CD1c-positive myeloid dendritic cell (primary cell): ENCODE measurements at regions not wholly inside any gene's neighbourhood (a gene's known extent, or its start where the extent isn't known, plus 50 kb on each side); places are given as distances from the start of the nearest gene placed in this dataset.

Experiments used
- DNase-seq: peaks from one replicate; pipeline ENCODE4 v3.0.0-alpha.2; 2016; ENCODE audit errors: extremely low spot score

DNA sequence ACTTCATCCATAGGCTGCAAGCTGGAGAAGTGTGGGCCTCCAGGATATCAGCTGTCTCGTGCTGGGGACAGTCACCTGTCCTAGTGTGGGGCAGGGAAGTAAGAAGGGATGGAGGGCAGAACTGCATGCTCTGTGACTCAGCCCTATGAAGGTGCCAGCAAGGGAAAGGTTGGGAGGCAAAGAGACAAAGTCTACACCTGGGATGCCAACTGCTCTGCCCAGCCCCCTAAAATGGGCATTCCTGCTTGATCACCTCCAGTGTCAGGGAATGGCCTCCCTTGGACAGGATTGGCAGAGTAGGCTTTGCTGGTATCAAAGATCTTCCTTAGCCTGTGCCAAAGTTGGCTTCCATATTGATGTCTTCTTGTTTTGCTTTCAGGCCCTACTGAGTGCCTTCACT is 335.0 kb downstream of the BCL11B start:
- no peak for DNase-seq

DNA sequence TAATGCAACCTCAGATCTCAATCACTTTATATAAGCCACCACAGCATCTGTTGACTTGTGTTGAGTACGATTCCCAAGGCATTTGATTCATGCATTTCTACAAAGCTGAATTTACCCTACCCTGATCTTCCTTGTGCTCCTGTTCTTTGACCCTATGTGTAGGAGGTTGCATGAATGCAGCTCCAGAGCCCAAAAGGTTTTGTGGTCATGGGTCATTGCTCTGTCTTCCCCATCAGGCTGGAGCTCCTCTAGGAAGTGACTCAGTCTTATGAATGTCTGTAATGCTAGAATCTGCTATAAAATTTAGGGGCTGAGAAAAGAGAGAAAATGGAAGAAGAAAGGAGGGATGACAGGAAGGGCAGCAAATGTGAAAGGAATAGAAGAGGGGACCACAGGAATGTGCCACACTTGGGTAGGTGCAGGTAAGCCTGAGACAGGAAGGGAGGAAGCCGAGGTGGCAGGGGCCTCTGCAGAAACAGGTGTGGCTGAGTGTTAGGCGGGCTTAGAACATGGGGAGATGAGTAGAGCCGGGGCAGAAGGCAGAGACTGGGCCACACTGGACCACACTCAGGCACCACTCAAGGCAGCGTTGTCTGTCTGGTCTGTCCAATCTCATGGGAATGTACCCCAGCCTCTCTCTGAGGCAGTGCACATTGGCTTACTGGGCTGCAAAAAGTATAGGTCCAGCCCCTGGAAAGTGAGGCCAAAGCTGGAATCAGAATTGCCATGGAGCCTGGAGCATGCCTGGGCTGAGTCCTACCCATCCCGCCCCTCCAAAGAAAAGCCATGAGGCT is 334.1 kb downstream of the BCL11B start:
- DNase-seq, result no peak

DNA sequence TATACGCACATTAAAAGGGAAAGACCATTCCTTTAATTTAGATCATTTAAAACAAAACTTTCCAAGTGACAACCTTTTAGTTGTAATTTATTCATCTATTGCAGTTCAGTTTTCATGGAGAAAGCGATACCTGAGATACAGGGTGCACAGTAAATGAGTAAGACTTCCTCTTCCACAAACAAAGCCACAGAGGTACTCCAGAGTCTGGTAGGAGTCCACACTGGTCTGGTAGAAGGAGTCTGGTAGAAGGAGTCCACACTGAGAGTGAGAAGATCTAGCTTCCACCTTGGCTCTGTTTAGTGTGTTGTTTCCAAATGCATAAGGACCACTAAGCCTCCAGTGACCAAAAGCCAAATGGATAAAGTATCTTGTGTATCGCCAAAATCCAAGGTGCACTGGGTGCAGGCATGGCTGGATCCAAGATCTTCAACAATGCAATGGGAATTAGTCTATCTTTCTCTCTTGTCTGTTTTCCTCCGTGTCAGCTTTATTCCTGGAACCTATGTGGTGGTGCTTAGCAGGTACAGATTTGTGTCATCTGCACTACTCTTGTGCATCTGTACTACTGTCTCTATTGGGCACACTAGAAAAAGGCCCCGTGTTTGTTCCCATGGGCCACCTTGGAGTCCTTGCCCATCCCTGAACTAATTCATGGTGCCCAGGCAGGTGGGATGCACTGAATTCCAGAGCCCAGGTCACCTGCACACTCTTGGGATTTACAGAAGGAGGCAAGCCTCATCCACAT is 331.1 kb downstream of the BCL11B start:
- no peak for DNase-seq

DNA sequence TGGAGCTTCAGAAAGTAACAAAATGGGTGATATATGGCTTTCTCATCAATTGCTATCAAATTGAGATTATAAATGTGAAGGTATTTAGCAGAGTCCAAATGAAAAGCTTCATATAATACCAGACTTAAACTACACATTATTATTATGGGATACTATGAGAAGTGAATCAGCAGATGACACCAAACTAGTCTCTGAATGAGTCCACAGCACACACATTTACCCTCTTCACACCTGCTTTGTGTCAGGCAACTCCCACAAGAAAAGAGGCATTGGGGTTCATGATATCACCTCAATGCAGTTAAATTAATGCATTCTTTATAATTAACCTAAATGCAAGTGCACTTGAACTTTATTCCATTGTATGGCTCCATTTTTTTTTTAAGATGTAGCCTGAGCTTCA is 330.5 kb downstream of the BCL11B start:
- no peak for DNase-seq

DNA sequence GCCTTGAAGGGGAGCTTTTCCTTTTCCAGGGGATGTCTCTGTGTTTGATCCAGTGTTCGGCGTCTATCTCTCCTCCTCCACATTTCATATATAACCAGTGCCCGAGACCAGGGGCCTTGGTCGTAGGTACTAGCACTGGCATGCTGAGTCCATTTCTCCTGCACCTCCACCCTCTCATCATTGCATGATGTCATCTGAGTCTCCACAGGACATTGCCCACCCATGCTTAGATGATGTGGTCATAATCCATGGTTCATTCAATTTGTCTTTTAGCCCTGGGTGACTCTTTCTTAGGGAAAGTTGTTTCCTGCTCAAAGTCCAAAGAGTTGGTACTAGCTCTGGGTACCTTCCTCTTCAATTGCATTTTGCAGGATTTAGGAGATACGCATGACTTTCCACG is 328.1 kb downstream of the BCL11B start:
- DNase-seq, result no peak

DNA sequence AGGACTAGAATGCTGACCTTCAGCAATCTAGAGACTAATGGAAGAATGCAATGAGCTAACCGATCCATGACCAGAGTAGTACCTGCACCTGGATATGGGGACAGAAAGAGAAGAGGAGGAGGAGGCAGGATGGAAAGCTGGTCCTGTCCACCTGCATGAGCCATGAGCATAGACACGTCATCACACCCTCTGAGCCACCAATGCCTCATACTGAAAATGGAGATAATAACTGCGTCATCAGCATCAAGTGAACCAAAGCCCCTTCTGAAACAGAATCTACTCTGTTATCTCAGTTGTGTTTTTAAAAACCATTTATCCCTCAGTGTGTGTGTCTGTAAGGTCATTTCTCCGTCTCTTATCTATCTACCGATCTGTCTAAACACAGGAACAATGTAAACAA is 327.0 kb downstream of the BCL11B start:
- DNase-seq, result no peak

DNA sequence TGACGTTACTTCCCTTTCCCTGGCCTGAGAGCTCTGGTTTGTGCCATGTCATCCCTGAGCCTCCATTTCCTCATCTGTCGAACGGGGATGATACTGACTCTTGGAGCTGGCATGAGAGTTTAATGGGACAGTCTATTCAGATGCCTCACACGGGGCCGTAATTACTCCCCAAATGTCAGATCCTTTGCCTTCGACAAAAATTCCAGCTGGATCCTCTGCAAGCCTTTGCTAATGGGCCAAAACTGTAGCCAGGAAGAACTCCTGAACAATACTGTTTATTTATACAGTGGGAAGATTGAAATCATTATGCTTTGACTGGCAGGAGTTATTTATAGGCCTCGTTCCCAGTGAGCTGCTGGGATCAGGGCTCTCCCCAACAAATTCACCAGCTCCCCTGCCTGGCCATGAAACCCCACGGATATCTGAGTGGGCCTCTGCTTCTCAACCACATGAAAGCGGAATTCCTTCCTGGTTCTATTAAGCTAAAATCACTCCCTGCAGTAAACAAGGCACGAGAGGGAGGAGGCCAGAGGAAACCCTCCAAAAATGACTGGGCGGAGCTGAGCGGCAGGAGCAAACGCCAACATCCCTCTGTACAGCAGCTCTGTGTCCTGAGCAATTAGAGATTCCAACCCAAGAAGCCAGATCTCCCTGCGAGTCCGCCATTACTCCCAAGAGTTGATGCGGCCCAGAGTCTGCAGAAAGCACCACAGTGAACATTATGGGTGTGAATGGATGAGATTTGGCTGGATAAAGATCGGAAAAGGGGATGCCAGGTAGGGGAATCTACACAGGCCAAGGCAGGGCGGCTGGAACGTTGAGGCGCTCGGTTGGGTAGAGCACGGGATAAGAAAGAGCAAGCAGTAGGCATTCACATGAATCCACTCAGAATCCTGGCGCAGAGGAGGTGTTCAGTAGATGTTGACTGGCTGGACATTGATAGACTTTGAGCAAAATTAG is 326.1 kb downstream of the BCL11B start:
- no peak for DNase-seq

DNA sequence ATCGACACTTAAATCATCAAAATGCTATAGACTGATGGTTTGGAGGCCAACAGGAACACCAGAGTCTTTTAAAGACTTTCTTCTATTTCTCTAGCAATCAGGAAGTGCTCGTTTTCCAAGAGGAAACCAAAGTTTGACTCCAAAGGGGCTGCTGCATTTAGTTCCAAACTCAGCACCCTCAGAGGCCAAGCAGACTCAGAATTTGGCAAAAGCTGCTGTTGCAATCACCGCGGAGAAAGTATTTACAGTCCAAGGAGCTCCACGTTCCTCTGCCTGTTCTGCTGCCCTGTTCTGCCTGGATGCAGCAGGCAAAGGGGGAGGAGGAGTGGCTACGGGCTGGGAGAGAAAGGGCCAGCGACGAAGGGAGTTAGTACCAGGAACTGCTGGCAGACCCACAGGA is 325.1 kb downstream of the BCL11B start:
- DNase-seq, result no peak

DNA sequence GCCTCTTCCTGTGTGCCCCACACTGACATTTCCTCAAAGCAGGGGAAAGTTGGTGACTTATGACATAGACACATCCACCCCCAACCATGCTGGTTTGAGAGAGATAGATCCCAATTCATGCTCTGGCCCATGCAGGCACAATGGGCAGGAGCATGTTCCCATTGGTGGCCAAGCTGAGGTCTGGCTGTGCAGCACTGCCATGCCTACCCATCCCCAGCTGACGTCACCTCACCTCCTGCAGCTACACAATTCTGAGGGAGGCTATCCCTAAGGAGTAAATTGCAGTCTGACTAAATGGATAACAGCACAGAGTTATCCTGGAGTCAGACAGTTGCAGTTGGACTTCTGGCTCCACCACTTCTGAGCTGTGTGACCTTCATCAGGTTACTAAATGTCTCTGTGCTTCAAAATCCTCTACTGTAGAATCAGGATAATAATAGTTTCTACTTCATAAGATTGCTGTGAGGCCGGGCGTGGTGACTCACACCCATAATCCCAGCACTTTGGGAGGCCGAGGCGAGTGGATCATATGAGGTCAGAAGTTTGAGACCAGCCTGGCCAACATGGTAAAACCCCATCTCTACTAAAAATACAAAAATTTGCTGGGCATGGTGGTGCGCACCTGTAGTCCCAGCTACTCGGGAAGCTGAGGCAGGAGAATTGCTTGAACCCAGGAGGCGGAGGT is 323.9 kb downstream of the BCL11B start:
- DNase-seq, result no peak

DNA sequence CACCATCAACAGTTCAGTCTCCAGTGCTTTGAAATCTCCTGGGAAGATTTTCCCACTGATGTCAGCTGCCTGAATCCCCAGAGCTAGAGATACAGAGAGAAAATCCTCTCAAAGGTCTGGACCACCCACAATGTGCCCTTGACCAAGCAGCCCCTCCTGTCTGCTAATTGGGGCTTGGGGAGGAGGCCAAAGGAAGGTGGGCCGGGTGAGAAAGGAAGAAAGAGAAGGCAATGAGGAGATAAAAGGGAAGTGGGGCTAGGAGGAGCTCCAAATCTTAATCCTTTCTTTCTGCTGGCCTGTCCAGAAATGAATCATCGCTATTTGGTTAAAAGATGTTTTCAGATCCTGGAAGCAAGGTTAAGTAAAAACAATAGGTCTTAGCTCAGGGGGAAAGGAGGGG is 322.9 kb downstream of the BCL11B start:
- no peak for DNase-seq

DNA sequence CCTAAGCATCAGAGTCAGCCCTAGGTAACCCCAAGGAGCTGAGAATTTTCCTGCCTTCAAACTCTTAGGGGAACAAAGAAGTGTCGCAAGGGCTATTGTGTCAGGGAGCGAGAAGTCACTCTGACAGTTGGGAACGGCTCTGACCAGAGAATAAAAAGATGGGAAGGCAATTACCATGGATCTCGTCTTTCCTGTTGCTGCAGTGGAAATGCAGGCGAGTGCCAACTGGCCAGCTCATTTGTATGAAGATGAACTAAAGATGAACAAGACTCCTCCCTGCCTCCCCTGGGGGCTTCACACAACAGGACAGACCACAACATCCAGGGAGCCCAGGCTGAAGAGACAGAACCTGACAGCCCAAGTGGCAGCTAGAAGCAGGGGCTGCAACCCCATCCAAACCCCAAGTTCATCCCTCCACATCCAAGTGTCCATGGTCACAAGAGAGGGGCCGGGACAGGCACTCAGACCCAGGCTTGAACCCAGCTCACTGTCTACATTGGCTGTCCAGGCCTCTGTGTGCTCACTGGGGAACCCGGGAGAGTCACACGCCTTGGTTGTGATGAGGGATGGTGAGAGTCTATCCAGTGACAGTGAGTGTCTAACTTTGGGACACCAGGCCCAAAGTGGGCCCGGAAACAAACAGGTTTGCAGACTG is 322.4 kb downstream of the BCL11B start:
- DNase-seq, result no peak

DNA sequence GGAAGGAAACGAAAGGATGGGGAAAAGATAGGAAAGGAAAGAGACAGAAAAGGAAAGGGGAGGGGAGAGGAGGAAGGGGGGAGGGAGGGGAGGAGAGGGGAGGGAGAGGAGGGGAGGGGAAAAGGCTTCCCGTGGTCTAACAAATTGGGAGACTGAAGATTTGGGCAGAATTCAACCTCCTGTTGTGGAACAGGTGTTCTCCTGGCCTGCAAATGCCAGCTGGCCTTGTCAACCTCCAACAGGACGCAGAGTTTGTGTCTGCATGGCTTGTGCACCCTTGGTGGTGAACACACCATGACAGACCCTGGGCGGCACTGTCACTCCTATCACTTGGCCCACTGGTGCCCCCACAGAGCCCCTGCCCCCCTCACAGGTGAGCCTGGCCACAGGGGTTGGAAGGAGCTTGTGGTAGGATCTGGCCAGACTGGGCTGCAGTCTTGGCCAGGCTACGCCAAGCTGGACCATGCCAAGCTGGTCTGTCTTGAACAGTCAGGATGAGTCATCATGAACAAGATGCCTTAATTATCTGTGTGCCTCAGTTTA is 321.6 kb downstream of the BCL11B start:
- no peak for DNase-seq

DNA sequence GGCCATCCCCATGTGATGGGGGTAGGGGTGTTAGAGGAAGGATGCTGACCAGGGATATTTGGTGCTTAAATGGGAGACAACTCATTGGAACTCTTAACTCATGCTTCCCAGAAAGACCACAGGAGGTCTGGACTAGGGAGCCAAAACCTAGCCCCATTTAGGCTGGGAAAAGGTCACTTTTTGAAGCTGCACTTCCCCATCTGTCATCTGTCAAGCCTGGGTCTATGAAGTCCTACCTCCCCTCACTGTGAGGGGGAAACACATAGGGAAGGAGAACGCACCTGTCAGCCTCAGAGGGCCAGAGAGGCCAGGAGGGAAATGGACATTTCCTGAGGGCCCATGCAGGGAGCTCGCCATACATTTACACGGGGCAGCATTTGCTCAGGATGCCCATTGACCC is 321.0 kb downstream of the BCL11B start:
- no peak for DNase-seq

DNA sequence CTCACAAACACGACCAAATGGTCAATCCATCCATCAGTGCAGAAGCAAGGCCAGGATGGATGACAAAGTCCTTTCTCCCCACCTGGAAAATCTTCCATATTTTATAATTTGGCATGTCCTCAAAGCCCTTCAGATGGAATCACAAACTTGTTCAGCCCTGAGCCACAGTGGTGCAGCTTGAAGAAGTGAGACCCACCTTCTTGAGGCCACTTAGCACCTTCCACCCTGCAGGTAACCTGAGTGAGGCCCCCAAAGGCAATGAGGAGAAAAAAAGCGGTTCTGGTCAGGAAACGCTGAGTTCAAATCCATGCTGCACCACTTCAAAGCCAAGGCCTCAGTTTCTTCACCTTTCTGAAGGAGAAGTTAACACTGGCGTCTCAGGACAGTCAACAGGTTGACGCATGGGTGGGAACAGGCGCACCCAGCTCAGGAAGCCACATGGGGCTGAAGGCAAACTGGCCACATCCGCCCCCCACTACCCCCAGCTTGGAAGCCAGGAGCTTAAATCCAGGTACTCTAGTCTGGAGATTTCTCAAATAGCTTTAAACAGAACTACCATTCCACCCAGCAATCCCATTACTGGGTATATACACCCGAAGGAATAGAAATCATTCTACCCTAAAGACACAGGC is 320.4 kb downstream of the BCL11B start:
- DNase-seq, result no peak

DNA sequence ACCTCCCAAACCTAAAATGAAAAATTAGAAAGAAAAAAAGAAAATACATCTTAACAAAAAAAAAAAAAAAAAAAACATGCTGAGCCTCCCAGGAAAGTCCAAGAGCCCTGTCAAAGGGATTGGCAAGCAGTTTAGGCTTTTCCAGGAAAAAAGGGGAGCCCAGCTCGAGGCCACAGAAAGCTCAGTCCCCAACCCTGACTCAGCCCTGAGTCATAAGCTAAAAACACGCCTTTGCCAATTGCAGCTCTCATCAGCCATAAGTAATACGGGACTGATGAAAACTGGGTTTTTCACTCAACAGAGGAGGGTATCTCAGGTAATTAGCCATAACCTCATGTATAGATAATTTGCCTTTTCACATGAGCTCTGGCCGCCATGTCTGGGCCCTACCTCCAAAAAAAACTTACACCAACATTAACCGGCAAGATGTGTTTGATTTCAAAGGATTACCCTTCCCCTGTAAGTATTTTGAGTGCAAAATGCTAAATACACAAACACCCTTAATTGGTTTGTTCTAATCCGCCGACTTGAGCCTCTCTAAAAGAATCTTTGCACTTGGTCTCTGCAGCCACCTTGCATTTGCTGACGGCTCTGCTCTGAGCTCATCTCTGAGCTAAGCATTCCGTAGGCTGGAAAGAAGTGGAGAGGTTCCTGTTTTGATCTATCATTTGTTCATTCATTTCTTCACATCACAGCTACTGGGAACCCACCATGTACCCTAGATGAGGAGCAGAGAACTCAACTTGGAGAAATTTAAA is 319.2 kb downstream of the BCL11B start:
- DNase-seq, result peak; percentile 42

DNA sequence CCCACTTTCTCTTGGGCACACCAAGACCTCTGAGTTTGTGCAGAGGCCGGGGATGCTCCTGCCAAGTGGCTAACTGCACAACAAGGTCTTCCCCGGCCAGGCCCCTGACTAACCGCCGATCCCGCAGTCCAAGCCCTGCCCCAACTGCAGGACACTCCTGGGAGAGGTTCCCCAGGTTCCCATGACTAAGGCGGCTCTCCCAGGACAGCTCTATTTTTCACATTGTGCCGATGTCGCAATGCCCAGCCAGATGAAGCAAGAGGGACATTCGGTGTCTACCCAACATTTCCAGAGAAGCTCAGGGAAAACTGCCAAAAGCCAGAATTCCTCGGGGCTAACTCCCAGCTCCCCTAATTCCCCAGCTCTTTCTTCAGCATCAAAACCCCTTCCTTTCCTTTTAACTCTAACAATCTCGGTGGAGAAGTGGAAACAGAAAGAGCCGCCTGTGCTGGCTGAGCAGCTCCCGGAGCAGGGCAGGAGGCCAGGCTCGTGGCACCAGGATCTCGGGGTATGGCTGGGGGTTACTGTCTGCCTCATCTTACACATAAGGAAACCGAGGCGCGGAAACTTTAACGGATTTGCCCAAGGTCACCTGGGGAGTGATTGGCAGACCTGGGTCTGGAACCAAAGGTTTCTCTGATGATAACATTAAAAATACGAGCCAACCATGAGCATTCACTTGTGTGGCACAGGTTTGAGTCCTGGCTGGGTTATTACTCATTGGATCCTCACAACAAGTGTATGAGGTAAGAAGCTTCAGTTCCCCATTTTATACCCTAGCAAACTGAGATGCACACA is 318.2 kb downstream of the BCL11B start:
- peak; percentile 57 for DNase-seq

DNA sequence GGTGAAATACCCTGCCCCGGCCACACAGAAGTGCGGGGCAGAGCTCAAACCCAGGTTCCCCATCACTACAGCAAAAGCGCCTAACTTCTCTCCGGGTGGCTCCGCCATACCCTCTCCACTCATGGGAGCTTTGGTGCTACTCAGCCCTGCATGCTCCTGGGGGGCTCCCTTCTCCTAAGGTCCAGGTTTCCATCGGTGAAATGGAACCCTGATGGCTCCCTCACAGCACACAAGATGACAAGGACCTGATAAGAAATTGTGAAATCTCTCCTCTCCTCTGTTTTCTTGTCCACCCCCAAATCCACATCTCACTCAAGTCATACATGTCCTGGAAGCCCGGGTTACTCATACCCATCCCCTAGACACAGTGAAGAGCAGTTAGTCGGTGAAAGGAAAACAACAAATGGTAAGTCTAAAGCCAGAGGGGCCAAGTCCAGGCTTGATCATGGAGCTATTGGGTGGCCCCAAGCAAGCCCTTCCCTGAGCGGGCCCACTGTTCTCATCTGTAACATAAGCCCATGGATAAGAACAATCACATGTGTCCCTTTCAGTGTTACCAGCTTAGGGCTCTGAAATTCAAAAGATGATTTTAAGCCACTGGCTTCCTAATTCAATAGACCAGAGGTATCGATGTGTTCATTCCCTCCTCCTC is 317.5 kb downstream of the BCL11B start:
- no peak for DNase-seq

DNA sequence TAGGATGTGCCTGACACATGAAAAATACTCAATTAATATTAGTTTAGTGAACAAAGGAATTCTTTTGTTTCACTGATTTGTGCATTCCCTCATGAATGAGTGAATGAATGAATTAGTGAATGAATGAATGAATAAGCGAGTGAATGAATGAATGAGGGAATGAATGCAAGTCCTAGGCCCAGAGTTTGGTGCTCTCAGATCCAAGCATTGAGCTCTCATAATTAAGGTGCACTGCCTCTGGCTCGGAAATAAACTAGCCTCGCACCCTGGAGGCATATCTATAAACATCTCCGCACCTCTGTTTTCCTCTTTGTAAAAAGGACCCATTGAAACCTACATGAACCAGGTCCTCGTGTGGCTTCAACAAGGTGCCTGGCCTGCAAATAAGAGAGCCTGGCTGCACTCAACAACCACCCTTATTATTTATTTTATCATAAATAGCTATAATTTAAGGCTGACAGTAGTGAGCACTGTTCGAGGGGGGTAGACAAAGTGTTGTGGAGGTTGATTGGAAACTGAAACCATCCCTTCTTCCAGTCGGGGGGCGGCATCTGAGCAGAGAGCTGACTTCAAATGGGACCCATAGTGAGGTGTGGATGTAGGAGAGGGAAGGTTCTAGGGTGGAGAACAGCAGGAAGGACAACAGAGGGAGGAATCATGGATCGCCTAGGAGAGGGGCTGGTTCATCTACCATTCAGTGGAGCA is 316.8 kb downstream of the BCL11B start:
- no peak for DNase-seq
